NCI-H82 treated with DMSO at 0.1 percent for 48 hours (cell line): ENCODE measurements at regions not wholly inside any gene's neighbourhood (a gene's known extent, or its start where the extent isn't known, plus 50 kb on each side); places are given as distances from the start of the nearest gene placed in this dataset.

Source experiments
- DNase-seq: peaks from one replicate; lab custom pipeline; 2025; ENCODE audit not compliant: unreplicated experiment; lab: John Stamatoyannopoulos, UW

GRCh38 chr17:72254808-72255449, 134.1 kb downstream of the SOX9 start:
- no peak for DNase-seq

- DNase-seq: no peak
Measured at GRCh38 chr17:72255481-72255880, 134.7 kb downstream of the SOX9 start.

- DNase-seq: no peak
Measured at GRCh38 chr17:72258711-72259110, 137.9 kb downstream of the SOX9 start.

GRCh38 chr17:72259922-72260321, 139.1 kb downstream of the SOX9 start:
- DNase-seq: peak; percentile 3

- DNase-seq: no peak
Measured at GRCh38 chr17:72262766-72263165, 141.9 kb downstream of the SOX9 start.

- no peak for DNase-seq
Measured at GRCh38 chr17:72264682-72265405, 144.0 kb downstream of the SOX9 start.

- no peak for DNase-seq
Measured at GRCh38 chr17:72266112-72266775, 145.4 kb downstream of the SOX9 start.

- DNase-seq: no peak
Measured at GRCh38 chr17:72267601-72268000, 146.8 kb downstream of the SOX9 start.

GRCh38 chr17:72268431-72268830, 147.6 kb downstream of the SOX9 start:
- DNase-seq: no peak

- no peak for DNase-seq
Measured at GRCh38 chr17:72270273-72270924, 149.6 kb downstream of the SOX9 start.

- no peak for DNase-seq
Measured at GRCh38 chr17:72271603-72272002, 150.8 kb downstream of the SOX9 start.

GRCh38 chr17:72273289-72274056, 152.7 kb downstream of the SOX9 start:
- no peak for DNase-seq

GRCh38 chr17:72274614-72275013, 153.8 kb downstream of the SOX9 start:
- DNase-seq: no peak

- no peak for DNase-seq
Measured at GRCh38 chr17:72280881-72281280, 160.1 kb downstream of the SOX9 start.

GRCh38 chr17:72282439-72283029, 161.7 kb downstream of the SOX9 start:
- no peak for DNase-seq

- DNase-seq: no peak
Measured at GRCh38 chr17:72284806-72285205, 164.0 kb downstream of the SOX9 start.

GRCh38 chr17:72287586-72287985, 166.8 kb downstream of the SOX9 start:
- no peak for DNase-seq

- DNase-seq: no peak
Measured at GRCh38 chr17:72294487-72294893, 173.7 kb downstream of the SOX9 start.

GRCh38 chr17:72295916-72296315, 175.1 kb downstream of the SOX9 start:
- DNase-seq: no peak

GRCh38 chr17:72296456-72296855, 175.6 kb downstream of the SOX9 start:
- DNase-seq: no peak
